ENCODE measurements at regions not wholly inside any gene's neighbourhood (a gene's known extent, or its start where the extent isn't known, plus 50 kb on each side); places are given as distances from the start of the nearest gene placed in this dataset.

DNA sequence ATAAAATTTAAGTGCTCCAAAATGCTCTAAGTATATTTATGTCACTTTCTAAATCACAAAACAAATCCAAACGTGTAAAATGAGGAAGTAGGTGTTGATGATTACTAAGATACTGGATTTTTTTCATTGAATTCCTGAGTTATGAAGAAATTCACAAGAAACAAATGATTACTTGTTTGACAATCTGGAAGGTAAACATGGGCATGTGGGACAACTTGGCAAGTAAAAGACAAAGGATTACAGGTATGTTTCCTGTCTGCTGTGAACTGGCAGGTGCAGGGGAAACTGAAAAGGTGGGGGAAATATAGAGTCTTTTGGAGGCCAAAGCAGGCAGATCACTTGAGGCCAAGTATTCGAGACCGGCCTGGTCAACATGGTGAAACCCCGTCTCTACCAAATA lies 252.7 kb upstream of the AZI2 start:
- H2AFZ ChIP-seq, result no peak overlapping the region
- DNase-seq (ENCODE audit: low spot score), result no peak
- Mint-ChIP-seq H3K27ac (no peak overlapping the region), H3K36me3 (ENCODE audit: low read depth) (no peaks in the 10 kb centered on the region), H3K27me3 (ENCODE audit: insufficient read depth, low read depth, poor library complexity) (no peaks in the 10 kb centered on the region), H3K4me3 (no peak overlapping the region), H3K9me3 (no peaks in the 10 kb centered on the region), H3K4me1 (peaks cover 18% of the 10 kb centered on the region)
- peaks cover 18% of the 10 kb centered on the region for H3K4me1 ChIP-seq (ENCODE audit: insufficient read depth)
- no peaks in the 10 kb centered on the region for H3F3A ChIP-seq (replicated peaks; ENCODE audit: low read depth)
- H3K79me2 ChIP-seq (replicated peaks; ENCODE audit: insufficient read depth), result peaks cover 10% of the 10 kb centered on the region
- H3K27me3 ChIP-seq (ENCODE audit: insufficient read depth), result no peaks in the 10 kb centered on the region
- H3K4me2 ChIP-seq, result no peak overlapping the region
- no peaks in the 10 kb centered on the region for H3K36me3 ChIP-seq (ENCODE audit: insufficient read depth)
- ATAC-seq, result no peak
- no peak overlapping the region for H3K27ac ChIP-seq (ENCODE audit: low read depth)
- no peak for TF ChIP-seq CREB1 (CRISPR knock-in tag; IDR thresholded peaks at IDR 0.05; ENCODE audit: low read depth)
- TF ChIP-seq EZH2phosphoT487 (IDR thresholded peaks at IDR 0.05; ENCODE audit: unreplicated experiment), result no peak
- TF ChIP-seq, protein P1, sequence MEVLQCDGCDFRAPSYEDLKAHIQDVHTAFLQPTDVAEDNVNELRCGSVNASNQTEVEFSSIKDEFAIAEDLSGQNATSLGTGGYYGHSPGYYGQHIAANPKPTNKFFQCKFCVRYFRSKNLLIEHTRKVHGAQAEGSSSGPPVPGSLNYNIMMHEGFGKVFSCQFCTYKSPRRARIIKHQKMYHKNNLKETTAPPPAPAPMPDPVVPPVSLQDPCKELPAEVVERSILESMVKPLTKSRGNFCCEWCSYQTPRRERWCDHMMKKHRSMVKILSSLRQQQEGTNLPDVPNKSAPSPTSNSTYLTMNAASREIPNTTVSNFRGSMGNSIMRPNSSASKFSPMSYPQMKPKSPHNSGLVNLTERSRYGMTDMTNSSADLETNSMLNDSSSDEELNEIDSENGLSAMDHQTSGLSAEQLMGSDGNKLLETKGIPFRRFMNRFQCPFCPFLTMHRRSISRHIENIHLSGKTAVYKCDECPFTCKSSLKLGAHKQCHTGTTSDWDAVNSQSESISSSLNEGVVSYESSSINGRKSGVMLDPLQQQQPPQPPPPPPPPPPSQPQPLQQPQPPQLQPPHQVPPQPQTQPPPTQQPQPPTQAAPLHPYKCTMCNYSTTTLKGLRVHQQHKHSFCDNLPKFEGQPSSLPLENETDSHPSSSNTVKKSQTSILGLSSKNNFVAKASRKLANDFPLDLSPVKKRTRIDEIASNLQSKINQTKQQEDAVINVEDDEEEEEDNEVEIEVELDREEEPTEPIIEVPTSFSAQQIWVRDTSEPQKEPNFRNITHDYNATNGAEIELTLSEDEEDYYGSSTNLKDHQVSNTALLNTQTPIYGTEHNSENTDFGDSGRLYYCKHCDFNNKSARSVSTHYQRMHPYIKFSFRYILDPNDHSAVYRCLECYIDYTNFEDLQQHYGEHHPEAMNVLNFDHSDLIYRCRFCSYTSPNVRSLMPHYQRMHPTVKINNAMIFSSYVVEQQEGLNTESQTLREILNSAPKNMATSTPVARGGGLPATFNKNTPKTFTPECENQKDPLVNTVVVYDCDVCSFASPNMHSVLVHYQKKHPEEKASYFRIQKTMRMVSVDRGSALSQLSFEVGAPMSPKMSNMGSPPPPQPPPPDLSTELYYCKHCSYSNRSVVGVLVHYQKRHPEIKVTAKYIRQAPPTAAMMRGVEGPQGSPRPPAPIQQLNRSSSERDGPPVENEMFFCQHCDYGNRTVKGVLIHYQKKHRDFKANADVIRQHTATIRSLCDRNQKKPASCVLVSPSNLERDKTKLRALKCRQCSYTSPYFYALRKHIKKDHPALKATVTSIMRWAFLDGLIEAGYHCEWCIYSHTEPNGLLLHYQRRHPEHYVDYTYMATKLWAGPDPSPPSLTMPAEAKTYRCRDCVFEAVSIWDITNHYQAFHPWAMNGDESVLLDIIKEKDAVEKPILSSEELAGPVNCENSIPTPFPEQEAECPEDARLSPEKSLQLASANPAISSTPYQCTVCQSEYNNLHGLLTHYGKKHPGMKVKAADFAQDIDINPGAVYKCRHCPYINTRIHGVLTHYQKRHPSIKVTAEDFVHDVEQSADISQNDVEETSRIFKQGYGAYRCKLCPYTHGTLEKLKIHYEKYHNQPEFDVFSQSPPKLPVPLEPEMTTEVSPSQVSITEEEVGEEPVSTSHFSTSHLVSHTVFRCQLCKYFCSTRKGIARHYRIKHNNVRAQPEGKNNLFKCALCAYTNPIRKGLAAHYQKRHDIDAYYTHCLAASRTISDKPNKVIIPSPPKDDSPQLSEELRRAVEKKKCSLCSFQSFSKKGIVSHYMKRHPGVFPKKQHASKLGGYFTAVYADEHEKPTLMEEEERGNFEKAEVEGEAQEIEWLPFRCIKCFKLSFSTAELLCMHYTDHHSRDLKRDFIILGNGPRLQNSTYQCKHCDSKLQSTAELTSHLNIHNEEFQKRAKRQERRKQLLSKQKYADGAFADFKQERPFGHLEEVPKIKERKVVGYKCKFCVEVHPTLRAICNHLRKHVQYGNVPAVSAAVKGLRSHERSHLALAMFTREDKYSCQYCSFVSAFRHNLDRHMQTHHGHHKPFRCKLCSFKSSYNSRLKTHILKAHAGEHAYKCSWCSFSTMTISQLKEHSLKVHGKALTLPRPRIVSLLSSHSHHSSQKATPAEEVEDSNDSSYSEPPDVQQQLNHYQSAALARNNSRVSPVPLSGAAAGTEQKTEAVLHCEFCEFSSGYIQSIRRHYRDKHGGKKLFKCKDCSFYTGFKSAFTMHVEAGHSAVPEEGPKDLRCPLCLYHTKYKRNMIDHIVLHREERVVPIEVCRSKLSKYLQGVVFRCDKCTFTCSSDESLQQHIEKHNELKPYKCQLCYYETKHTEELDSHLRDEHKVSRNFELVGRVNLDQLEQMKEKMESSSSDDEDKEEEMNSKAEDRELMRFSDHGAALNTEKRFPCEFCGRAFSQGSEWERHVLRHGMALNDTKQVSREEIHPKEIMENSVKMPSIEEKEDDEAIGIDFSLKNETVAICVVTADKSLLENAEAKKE (CRISPR knock-in tag; IDR thresholded peaks at IDR 0.05), result no peak
- TF ChIP-seq, protein P2, sequence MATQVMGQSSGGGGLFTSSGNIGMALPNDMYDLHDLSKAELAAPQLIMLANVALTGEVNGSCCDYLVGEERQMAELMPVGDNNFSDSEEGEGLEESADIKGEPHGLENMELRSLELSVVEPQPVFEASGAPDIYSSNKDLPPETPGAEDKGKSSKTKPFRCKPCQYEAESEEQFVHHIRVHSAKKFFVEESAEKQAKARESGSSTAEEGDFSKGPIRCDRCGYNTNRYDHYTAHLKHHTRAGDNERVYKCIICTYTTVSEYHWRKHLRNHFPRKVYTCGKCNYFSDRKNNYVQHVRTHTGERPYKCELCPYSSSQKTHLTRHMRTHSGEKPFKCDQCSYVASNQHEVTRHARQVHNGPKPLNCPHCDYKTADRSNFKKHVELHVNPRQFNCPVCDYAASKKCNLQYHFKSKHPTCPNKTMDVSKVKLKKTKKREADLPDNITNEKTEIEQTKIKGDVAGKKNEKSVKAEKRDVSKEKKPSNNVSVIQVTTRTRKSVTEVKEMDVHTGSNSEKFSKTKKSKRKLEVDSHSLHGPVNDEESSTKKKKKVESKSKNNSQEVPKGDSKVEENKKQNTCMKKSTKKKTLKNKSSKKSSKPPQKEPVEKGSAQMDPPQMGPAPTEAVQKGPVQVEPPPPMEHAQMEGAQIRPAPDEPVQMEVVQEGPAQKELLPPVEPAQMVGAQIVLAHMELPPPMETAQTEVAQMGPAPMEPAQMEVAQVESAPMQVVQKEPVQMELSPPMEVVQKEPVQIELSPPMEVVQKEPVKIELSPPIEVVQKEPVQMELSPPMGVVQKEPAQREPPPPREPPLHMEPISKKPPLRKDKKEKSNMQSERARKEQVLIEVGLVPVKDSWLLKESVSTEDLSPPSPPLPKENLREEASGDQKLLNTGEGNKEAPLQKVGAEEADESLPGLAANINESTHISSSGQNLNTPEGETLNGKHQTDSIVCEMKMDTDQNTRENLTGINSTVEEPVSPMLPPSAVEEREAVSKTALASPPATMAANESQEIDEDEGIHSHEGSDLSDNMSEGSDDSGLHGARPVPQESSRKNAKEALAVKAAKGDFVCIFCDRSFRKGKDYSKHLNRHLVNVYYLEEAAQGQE (IDR thresholded peaks at IDR 0.05; ENCODE audit: unreplicated experiment), result no peak
- H3K4me3 ChIP-seq, result no peak overlapping the region
- no peaks in the 10 kb centered on the region for H4K20me1 ChIP-seq (replicated peaks; ENCODE audit: insufficient read depth)
- H3K9me2 ChIP-seq (ENCODE audit: insufficient read depth), result no peaks in the 10 kb centered on the region
